ENCODE measurements at regions not wholly inside any gene's neighbourhood (a gene's known extent, or its start where the extent isn't known, plus 50 kb on each side); places are given as distances from the start of the nearest gene placed in this dataset.
"Not testable (repeated sequence)": the region's sequence is repeated elsewhere in the genome, so short reads cannot be mapped to it uniquely, and the experiment has no call there.

DNA sequence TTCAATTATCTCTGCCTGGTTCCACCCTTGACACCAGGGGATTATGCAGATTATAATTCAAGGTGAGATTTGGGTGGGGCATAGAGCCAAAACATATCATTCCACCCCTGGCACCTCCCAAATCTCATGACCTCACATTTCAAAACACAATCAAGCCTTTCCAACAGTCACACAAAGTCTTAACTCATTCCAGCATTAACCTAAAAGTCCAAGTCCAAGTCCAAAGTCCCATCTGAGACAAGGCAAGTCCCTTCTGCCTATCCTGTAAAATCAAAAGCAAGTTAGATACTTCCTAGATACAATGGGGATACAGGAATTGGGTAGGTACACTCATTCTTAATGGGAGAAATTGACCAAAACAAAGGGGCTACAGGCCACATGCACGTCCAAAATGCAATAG, 73.7 kb upstream of the SLC24A3 start:
- Histone ChIP-seq H3K27me3 (ENCODE audit: low read depth, low read length) (no peaks in the 10 kb centered on the region), H3K79me2 (ENCODE audit: low read length) (no peaks in the 10 kb centered on the region), H3K9ac (ENCODE audit: low read length) (no peak overlapping the region), H3K9me3 (ENCODE audit: insufficient read depth, low read length) (no peaks in the 10 kb centered on the region), H3K36me3 (replicated peaks; ENCODE audit: low read depth, low read length) (no peaks in the 10 kb centered on the region), H4K20me1 (ENCODE audit: insufficient read depth, low read length) (no peaks in the 10 kb centered on the region), H3K4me1 (ENCODE audit: low read length) (no peaks in the 10 kb centered on the region), H2AFZ (ENCODE audit: low read depth, low read length) (no peak overlapping the region), H3K4me2 (ENCODE audit: low read length) (no peak overlapping the region), H3K27ac (ENCODE audit: low read length) (no peak overlapping the region), H3K4me3 (ENCODE audit: low read length) (no peak overlapping the region)
- TF ChIP-seq, protein P1, sequence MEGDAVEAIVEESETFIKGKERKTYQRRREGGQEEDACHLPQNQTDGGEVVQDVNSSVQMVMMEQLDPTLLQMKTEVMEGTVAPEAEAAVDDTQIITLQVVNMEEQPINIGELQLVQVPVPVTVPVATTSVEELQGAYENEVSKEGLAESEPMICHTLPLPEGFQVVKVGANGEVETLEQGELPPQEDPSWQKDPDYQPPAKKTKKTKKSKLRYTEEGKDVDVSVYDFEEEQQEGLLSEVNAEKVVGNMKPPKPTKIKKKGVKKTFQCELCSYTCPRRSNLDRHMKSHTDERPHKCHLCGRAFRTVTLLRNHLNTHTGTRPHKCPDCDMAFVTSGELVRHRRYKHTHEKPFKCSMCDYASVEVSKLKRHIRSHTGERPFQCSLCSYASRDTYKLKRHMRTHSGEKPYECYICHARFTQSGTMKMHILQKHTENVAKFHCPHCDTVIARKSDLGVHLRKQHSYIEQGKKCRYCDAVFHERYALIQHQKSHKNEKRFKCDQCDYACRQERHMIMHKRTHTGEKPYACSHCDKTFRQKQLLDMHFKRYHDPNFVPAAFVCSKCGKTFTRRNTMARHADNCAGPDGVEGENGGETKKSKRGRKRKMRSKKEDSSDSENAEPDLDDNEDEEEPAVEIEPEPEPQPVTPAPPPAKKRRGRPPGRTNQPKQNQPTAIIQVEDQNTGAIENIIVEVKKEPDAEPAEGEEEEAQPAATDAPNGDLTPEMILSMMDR (IDR thresholded peaks at IDR 0.05; ENCODE audit: low read depth, low read length): no peak
- TF ChIP-seq EZH2phosphoT487 (IDR thresholded peaks at IDR 0.05; ENCODE audit: low read depth): no peak

DNA sequence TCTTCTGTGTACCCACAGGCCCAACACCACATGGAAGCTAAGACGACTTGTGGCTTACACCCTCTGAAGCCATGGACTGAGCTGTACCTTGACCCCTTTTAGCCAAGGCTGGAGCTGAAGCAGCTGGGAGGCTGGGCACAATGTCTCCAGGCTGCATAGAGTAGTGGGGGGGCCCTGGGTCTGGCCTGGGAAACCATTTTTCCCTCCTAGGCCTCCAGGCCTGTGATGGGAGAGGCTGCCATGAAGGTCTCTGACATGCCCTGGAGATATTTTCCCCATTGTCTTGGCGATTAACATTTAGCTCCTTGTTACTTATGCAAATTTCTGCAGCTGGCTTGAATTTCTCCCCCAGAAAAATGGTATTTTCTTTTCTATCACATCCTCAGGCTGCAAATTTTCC, 72.9 kb upstream of the SLC24A3 start:
- not testable (repeated sequence) for H3K9ac ChIP-seq (ENCODE audit: low read length); H3K79me2 ChIP-seq (ENCODE audit: low read length); H3K4me2 ChIP-seq (ENCODE audit: low read length); H3K36me3 ChIP-seq (replicated peaks; ENCODE audit: low read depth, low read length); H3K27ac ChIP-seq (ENCODE audit: low read length); H3K4me3 ChIP-seq (ENCODE audit: low read length); H2AFZ ChIP-seq (ENCODE audit: low read depth, low read length); H3K27me3 ChIP-seq (ENCODE audit: low read depth, low read length); H4K20me1 ChIP-seq (ENCODE audit: insufficient read depth, low read length); H3K4me1 ChIP-seq (ENCODE audit: low read length); H3K9me3 ChIP-seq (ENCODE audit: insufficient read depth, low read length)

DNA sequence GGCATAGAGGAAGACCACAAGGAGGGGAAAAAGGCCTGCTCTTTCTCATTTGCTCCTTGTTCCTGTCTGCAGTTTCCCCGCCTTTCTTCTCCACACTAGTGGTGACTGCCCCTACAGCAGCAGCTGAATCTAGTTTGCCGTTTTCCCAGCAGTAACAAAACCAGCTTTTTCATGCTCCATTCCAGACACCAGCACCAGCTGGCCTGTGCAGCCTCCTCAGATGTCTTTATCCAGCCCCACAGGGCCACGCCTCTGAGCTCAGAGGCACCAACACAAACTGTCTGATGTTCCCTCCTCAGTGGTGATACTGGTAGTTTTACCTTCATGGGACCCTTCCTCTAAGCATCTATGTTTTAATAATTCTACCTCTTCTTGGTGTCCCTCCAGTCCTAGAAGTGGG, 70.4 kb upstream of the SLC24A3 start:
- Histone ChIP-seq H3K4me2 (ENCODE audit: low read length) (no peak overlapping the region), H3K9ac (ENCODE audit: low read length) (no peak overlapping the region), H2AFZ (ENCODE audit: low read depth, low read length) (no peak overlapping the region), H3K9me3 (ENCODE audit: insufficient read depth, low read length) (no peaks in the 10 kb centered on the region), H4K20me1 (ENCODE audit: insufficient read depth, low read length) (no peaks in the 10 kb centered on the region), H3K36me3 (replicated peaks; ENCODE audit: low read depth, low read length) (no peaks in the 10 kb centered on the region), H3K27ac (ENCODE audit: low read length) (no peak overlapping the region), H3K4me1 (ENCODE audit: low read length) (no peaks in the 10 kb centered on the region), H3K79me2 (ENCODE audit: low read length) (no peaks in the 10 kb centered on the region), H3K4me3 (ENCODE audit: low read length) (no peak overlapping the region), H3K27me3 (ENCODE audit: low read depth, low read length) (peaks cover 4% of the 10 kb centered on the region; the same call in 1 of the 2 replicates)
- no peak for TF ChIP-seq EZH2phosphoT487 (IDR thresholded peaks at IDR 0.05; ENCODE audit: low read depth)
- TF ChIP-seq, protein P1 (IDR thresholded peaks at IDR 0.05; ENCODE audit: low read depth, low read length): no peak

DNA sequence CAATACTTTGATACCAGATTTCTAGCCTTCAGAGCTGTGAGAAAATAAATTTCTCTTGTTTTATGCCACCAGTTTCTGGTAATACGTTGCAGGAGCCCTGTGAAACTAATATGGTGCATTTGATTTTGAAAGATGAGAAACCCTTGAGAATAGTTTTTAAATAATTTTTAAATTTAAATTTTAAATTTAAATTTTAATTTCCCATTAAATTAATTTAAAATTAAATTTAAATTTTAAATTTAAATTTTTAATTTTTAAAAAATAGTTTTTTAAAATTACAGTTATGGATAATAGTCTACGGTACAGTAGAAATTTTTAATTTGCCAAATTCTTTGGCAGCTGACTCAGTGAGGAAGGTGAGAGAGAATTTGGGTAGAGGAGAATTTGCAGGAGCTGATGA, 68.6 kb upstream of the SLC24A3 start:
- Histone ChIP-seq H4K20me1 (ENCODE audit: insufficient read depth, low read length) (no peaks in the 10 kb centered on the region), H3K36me3 (replicated peaks; ENCODE audit: low read depth, low read length) (no peaks in the 10 kb centered on the region), H3K27me3 (ENCODE audit: low read depth, low read length) (peaks cover 6% of the 10 kb centered on the region; the same call in 1 of the 2 replicates), H3K4me3 (ENCODE audit: low read length) (no peak overlapping the region), H3K9ac (ENCODE audit: low read length) (no peak overlapping the region), H3K4me2 (ENCODE audit: low read length) (no peak overlapping the region), H3K4me1 (ENCODE audit: low read length) (no peaks in the 10 kb centered on the region), H3K9me3 (ENCODE audit: insufficient read depth, low read length) (no peaks in the 10 kb centered on the region), H2AFZ (ENCODE audit: low read depth, low read length) (no peak overlapping the region), H3K79me2 (ENCODE audit: low read length) (no peaks in the 10 kb centered on the region), H3K27ac (ENCODE audit: low read length) (no peak overlapping the region)
- TF ChIP-seq EZH2phosphoT487 (IDR thresholded peaks at IDR 0.05; ENCODE audit: low read depth): no peak
- TF ChIP-seq, protein P1 (IDR thresholded peaks at IDR 0.05; ENCODE audit: low read depth, low read length): no peak

DNA sequence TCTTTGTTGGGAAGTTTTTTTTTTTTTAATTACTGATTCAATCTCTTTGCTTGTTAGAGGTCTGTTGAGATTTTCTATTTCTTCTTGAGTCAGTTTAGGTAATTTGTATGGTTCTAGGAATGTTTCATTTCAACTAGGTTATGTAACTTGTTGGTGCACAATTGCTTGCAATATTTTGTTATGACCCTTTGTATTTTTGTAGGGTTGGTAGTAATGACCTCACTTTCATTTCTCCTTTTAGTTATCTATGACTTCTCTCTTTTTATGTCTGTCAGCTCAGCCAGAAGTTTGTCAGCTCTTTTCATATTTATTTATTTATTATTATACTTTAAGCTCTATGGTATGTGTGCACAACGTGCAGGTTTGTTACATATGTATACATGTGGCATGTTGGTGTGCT, 51.1 kb upstream of the SLC24A3 start:
- TF ChIP-seq, protein P1 (IDR thresholded peaks at IDR 0.05; ENCODE audit: low read depth, low read length): no peak
- TF ChIP-seq EZH2phosphoT487 (IDR thresholded peaks at IDR 0.05; ENCODE audit: low read depth): no peak
- H3K27ac ChIP-seq (ENCODE audit: low read length): no peak overlapping the region
- no peak overlapping the region for H3K4me3 ChIP-seq (ENCODE audit: low read length)
- no peaks in the 10 kb centered on the region for H3K9me3 ChIP-seq (ENCODE audit: insufficient read depth, low read length)
- H4K20me1 ChIP-seq (ENCODE audit: insufficient read depth, low read length): no peaks in the 10 kb centered on the region
- H3K9ac ChIP-seq (ENCODE audit: low read length): no peak overlapping the region
- H3K27me3 ChIP-seq (ENCODE audit: low read depth, low read length): no peaks in the 10 kb centered on the region
- H3K4me2 ChIP-seq (ENCODE audit: low read length): no peak overlapping the region
- H3K36me3 ChIP-seq (replicated peaks; ENCODE audit: low read depth, low read length): no peaks in the 10 kb centered on the region
- no peaks in the 10 kb centered on the region for H3K79me2 ChIP-seq (ENCODE audit: low read length)
- no peak overlapping the region for H2AFZ ChIP-seq (ENCODE audit: low read depth, low read length)
- no peaks in the 10 kb centered on the region for H3K4me1 ChIP-seq (ENCODE audit: low read length)

Measured in OCI-LY3 (cell line).